HepG2 (cell line): ENCODE measurements at regions not wholly inside any gene's neighbourhood (a gene's known extent, or its start where the extent isn't known, plus 50 kb on each side); places are given as distances from the start of the nearest gene placed in this dataset.
A peak's percentile ranks its signal among the peaks of the same experiment; 100 is the strongest.

Source experiments
- AGO2 ChIP-seq: fragments of 200-400 bp; formaldehyde crosslinking; optimal IDR thresholded peaks from 2 replicates; pipeline ENCODE3; 2017; ENCODE audit warnings: mild to moderate bottlenecking, low read depth, low read length, moderate library complexity
- HOXA3 ChIP-seq: sonication (generic); formaldehyde crosslinking; IDR thresholded peaks from 2 replicates; pipeline ENCODE4 v1.5.0; 2020; ENCODE audit warnings: missing genetic modification reagents
- JUND ChIP-seq: sonication (generic); formaldehyde crosslinking; IDR thresholded peaks from 2 replicates; pipeline ENCODE4 v1.8.0; 2022; ENCODE audit warnings: mild to moderate bottlenecking, missing genetic modification reagents
- MED13 ChIP-seq: sonication (generic); formaldehyde crosslinking; IDR thresholded peaks from 2 replicates; pipeline ENCODE4 v1.5.0; 2020; ENCODE audit warnings: missing genetic modification reagents
- MXI1 ChIP-seq: IDR thresholded peaks from 3 replicates; pipeline ENCODE4 v1.6.1; 2012; ENCODE audit warnings: low read depth, low read length, inconsistent platforms, borderline replicate concordance
- NR2F1 ChIP-seq, 2 experiments: fragments of 450-650 bp in 1 of 2; formaldehyde crosslinking in 1 of 2; IDR thresholded peaks; 2 replicates each; pipeline versions ENCODE4 v1.5.0 to v1.6.1; 2016 to 2020; ENCODE audit warnings: mild to moderate bottlenecking in 1 of 2, missing compliant biosample characterization in 1 of 2, missing genetic modification reagents in 1 of 2, moderate library complexity in 1 of 2
- RBM39 ChIP-seq: fragments of 200-400 bp; formaldehyde crosslinking; IDR thresholded peaks from one replicate; pipeline ENCODE4 v1.6.1; 2018; ENCODE audit warnings: antibody characterized with exemption, mild to moderate bottlenecking, low read depth, low read length; ENCODE audit not compliant: poor library complexity, severe bottlenecking
- SNRNP70 ChIP-seq: fragments of 200-400 bp; formaldehyde crosslinking; IDR thresholded peaks from 2 replicates; pipeline ENCODE4 v1.6.1; 2017; ENCODE audit warnings: mild to moderate bottlenecking, low read depth, low read length, moderate library complexity
- ZKSCAN8 ChIP-seq: IDR thresholded peaks from 2 replicates; pipeline ENCODE4 v1.6.1; 2016; ENCODE audit warnings: borderline replicate concordance, missing genetic modification reagents, missing compliant biosample characterization
- ZNF414 ChIP-seq: sonication (generic); formaldehyde crosslinking; IDR thresholded peaks from 2 replicates; pipeline ENCODE4 v1.5.0; 2020; ENCODE audit warnings: missing genetic modification reagents
- ZNF432 ChIP-seq: sonication (generic); formaldehyde crosslinking; IDR thresholded peaks from 2 replicates; pipeline ENCODE4 v1.5.0; 2020; ENCODE audit warnings: missing genetic modification reagents, mild to moderate bottlenecking, borderline replicate concordance
- ZNF713 ChIP-seq: sonication (generic); formaldehyde crosslinking; IDR thresholded peaks from 2 replicates; pipeline ENCODE4 v1.4.0; 2020; ENCODE audit warnings: mild to moderate bottlenecking, missing genetic modification reagents
- ZNF841 ChIP-seq: sonication (generic); formaldehyde crosslinking; IDR thresholded peaks from 2 replicates; pipeline ENCODE4 v1.8.1; 2023; ENCODE audit warnings: missing genetic modification reagents, borderline replicate concordance
- TF ChIP-seq, protein P1 (sequence below): sonication (generic); formaldehyde crosslinking; IDR thresholded peaks from 2 replicates; pipeline ENCODE4 v1.4.0; 2020; ENCODE audit warnings: missing genetic modification reagents, borderline replicate concordance
- TF ChIP-seq, protein P2 (sequence below): sonication (generic); formaldehyde crosslinking; IDR thresholded peaks from 2 replicates; pipeline ENCODE4 v1.4.0; 2020; ENCODE audit warnings: missing genetic modification reagents, mild to moderate bottlenecking, borderline replicate concordance
- TF ChIP-seq, protein P3 (sequence below): IDR thresholded peaks from 2 replicates; pipeline ENCODE4 v1.4.0; 2020; ENCODE audit warnings: mild to moderate bottlenecking, missing genetic modification reagents

DNA sequence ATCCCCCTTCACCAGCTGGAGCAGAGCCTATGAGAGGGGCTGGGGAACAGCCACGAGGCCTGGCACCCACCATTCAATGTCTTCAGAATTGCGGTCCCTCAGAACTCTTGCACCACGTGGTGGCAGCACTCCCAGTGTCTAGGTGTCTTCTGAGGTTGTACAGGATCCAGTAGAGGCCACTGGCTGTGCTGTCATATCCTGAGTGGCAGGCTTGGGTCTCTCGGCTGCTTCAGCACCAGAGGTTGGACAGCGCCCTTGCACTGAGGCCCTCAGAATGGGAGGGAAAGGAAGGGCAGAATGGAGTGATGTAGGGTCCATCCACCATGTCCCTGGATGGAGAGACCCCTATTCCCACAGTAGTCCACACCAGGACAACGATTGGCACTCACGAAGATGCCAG, 112.0 kb upstream of the TEKT4 start (continued):
- TF ChIP-seq, protein P1, sequence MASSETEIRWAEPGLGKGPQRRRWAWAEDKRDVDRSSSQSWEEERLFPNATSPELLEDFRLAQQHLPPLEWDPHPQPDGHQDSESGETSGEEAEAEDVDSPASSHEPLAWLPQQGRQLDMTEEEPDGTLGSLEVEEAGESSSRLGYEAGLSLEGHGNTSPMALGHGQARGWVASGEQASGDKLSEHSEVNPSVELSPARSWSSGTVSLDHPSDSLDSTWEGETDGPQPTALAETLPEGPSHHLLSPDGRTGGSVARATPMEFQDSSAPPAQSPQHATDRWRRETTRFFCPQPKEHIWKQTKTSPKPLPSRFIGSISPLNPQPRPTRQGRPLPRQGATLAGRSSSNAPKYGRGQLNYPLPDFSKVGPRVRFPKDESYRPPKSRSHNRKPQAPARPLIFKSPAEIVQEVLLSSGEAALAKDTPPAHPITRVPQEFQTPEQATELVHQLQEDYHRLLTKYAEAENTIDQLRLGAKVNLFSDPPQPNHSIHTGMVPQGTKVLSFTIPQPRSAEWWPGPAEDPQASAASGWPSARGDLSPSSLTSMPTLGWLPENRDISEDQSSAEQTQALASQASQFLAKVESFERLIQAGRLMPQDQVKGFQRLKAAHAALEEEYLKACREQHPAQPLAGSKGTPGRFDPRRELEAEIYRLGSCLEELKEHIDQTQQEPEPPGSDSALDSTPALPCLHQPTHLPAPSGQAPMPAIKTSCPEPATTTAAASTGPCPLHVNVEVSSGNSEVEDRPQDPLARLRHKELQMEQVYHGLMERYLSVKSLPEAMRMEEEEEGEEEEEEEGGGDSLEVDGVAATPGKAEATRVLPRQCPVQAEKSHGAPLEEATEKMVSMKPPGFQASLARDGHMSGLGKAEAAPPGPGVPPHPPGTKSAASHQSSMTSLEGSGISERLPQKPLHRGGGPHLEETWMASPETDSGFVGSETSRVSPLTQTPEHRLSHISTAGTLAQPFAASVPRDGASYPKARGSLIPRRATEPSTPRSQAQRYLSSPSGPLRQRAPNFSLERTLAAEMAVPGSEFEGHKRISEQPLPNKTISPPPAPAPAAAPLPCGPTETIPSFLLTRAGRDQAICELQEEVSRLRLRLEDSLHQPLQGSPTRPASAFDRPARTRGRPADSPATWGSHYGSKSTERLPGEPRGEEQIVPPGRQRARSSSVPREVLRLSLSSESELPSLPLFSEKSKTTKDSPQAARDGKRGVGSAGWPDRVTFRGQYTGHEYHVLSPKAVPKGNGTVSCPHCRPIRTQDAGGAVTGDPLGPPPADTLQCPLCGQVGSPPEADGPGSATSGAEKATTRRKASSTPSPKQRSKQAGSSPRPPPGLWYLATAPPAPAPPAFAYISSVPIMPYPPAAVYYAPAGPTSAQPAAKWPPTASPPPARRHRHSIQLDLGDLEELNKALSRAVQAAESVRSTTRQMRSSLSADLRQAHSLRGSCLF (CRISPR knock-in tag) = no peak
- TF ChIP-seq, protein P2, sequence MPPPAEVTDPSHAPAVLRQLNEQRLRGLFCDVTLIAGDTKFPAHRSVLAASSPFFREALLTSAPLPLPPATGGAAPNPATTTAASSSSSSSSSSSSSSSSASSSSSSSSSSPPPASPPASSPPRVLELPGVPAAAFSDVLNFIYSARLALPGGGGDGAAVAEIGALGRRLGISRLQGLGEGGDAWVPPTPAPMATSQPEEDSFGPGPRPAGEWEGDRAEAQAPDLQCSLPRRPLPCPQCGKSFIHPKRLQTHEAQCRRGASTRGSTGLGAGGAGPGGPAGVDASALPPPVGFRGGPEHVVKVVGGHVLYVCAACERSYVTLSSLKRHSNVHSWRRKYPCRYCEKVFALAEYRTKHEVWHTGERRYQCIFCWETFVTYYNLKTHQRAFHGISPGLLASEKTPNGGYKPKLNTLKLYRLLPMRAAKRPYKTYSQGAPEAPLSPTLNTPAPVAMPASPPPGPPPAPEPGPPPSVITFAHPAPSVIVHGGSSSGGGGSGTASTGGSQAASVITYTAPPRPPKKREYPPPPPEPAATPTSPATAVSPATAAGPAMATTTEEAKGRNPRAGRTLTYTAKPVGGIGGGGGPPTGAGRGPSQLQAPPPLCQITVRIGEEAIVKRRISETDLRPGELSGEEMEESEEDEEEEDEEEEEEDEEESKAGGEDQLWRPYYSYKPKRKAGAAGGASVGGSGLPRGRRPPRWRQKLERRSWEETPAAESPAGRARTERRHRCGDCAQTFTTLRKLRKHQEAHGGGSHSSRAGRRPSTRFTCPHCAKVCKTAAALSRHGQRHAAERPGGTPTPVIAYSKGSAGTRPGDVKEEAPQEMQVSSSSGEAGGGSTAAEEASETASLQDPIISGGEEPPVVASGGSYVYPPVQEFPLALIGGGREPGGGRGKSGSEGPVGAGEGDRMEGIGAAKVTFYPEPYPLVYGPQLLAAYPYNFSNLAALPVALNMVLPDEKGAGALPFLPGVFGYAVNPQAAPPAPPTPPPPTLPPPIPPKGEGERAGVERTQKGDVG (CRISPR knock-in tag) = no peak
- no peak for TF ChIP-seq ZNF841
- TF ChIP-seq SNRNP70 = no peak
- TF ChIP-seq MXI1 = no peak
- TF ChIP-seq NR2F1 (CRISPR knock-in tag; IDR thresholded peaks at IDR 0.05) = no peak
- TF ChIP-seq, protein P3, sequence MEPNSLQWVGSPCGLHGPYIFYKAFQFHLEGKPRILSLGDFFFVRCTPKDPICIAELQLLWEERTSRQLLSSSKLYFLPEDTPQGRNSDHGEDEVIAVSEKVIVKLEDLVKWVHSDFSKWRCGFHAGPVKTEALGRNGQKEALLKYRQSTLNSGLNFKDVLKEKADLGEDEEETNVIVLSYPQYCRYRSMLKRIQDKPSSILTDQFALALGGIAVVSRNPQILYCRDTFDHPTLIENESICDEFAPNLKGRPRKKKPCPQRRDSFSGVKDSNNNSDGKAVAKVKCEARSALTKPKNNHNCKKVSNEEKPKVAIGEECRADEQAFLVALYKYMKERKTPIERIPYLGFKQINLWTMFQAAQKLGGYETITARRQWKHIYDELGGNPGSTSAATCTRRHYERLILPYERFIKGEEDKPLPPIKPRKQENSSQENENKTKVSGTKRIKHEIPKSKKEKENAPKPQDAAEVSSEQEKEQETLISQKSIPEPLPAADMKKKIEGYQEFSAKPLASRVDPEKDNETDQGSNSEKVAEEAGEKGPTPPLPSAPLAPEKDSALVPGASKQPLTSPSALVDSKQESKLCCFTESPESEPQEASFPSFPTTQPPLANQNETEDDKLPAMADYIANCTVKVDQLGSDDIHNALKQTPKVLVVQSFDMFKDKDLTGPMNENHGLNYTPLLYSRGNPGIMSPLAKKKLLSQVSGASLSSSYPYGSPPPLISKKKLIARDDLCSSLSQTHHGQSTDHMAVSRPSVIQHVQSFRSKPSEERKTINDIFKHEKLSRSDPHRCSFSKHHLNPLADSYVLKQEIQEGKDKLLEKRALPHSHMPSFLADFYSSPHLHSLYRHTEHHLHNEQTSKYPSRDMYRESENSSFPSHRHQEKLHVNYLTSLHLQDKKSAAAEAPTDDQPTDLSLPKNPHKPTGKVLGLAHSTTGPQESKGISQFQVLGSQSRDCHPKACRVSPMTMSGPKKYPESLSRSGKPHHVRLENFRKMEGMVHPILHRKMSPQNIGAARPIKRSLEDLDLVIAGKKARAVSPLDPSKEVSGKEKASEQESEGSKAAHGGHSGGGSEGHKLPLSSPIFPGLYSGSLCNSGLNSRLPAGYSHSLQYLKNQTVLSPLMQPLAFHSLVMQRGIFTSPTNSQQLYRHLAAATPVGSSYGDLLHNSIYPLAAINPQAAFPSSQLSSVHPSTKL (CRISPR knock-in tag) = peak; percentile 18; the same call in 1 of the 2 replicates
- no peak for TF ChIP-seq ZNF414 (CRISPR knock-in tag)
- peak; percentile 26; the same call in 1 of the 2 replicates for TF ChIP-seq HOXA3 (CRISPR knock-in tag)
- no peak for TF ChIP-seq ZNF432 (CRISPR knock-in tag)
- TF ChIP-seq RBM39 = no peak
- TF ChIP-seq AGO2 = no peak
- TF ChIP-seq ZKSCAN8 (CRISPR knock-in tag) = no peak
- TF ChIP-seq ZNF713 (CRISPR knock-in tag) = no peak
- no peak for TF ChIP-seq JUND
- no peak for TF ChIP-seq MED13 (CRISPR knock-in tag)
